GM10266 (cell line): ENCODE measurements at regions not wholly inside any gene's neighbourhood (a gene's known extent, or its start where the extent isn't known, plus 50 kb on each side); places are given as distances from the start of the nearest gene placed in this dataset.
"Not testable (repeated sequence)": the region's sequence is repeated elsewhere in the genome, so short reads cannot be mapped to it uniquely, and the experiment has no call there.

Source experiments
- DNase-seq: peaks from one replicate; pipeline ENCODE4 v3.0.0; 2012; ENCODE audit errors: extremely low spot score
- TF ChIP-seq, protein P1 (sequence below): IDR thresholded peaks from 2 replicates; pipeline ENCODE4 v1.5.1; 2012; ENCODE audit warnings: mild to moderate bottlenecking, low read depth; ENCODE audit not compliant: control insufficient read depth, insufficient read depth; ENCODE audit errors: missing control alignments

DNA sequence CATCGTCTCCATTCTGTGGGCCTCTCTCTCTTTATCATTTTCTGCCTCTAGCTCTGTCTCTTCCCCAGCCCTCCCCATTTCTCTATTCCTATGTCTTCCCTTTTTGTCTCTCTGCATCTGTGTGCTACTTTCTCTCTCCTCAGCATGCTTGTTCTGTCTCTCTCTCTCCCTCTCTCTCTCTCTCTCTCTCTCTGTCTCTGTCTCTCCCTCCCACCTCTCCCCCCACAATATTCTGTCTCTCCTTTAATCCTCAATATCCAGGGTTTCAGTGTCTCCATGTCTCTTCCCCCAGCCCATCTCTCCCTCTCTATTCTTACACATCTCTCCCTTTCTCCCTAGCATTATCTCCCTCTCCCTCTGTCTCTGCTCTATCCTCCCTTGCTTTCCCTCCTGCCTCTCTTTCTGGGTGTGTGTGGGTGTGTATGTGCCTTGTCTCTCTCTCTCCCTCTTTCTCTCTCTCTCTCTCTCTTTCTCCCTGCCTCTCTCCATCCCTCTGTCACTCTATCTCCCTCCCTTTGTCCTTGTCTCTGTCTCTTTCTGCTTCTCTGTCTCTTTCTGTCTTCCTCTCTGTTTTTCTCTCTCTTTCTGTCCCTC, 76.9 kb upstream of the SIRPA start:
- DNase-seq = no peak
- TF ChIP-seq, protein P1, sequence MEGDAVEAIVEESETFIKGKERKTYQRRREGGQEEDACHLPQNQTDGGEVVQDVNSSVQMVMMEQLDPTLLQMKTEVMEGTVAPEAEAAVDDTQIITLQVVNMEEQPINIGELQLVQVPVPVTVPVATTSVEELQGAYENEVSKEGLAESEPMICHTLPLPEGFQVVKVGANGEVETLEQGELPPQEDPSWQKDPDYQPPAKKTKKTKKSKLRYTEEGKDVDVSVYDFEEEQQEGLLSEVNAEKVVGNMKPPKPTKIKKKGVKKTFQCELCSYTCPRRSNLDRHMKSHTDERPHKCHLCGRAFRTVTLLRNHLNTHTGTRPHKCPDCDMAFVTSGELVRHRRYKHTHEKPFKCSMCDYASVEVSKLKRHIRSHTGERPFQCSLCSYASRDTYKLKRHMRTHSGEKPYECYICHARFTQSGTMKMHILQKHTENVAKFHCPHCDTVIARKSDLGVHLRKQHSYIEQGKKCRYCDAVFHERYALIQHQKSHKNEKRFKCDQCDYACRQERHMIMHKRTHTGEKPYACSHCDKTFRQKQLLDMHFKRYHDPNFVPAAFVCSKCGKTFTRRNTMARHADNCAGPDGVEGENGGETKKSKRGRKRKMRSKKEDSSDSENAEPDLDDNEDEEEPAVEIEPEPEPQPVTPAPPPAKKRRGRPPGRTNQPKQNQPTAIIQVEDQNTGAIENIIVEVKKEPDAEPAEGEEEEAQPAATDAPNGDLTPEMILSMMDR = no peak

DNA sequence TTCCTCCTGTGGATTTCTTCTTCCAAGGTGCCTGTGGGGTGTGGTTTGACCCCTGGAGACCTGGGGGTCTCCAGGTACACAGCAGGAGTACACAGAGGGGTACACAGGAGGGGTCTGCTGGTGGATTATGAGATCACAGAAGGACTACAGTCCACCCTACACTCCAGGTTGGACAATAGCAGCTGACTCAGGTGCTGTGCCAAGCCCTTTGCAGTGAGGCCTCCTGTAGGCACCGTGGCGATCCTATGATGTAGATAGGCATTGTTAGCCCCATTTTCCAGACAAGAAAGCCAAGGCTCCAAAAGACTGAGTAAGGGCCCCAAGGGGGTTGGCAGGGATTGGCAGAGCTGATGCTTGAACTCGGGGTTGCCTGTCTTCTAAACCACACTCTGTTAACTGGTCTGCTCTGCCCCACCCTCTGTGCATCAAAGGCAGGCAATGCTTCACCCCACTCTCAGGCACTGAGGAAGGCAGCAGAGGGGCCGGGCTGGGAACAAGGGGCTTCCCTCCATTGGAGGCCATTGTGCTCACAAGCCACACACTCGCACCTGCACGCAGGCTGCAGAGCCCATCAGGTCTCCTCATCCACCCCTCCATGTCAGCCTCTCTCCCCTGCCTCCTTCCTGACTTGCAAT, 77.5 kb upstream of the SIRPA start:
- TF ChIP-seq, protein P1 = no peak
- no peak for DNase-seq

DNA sequence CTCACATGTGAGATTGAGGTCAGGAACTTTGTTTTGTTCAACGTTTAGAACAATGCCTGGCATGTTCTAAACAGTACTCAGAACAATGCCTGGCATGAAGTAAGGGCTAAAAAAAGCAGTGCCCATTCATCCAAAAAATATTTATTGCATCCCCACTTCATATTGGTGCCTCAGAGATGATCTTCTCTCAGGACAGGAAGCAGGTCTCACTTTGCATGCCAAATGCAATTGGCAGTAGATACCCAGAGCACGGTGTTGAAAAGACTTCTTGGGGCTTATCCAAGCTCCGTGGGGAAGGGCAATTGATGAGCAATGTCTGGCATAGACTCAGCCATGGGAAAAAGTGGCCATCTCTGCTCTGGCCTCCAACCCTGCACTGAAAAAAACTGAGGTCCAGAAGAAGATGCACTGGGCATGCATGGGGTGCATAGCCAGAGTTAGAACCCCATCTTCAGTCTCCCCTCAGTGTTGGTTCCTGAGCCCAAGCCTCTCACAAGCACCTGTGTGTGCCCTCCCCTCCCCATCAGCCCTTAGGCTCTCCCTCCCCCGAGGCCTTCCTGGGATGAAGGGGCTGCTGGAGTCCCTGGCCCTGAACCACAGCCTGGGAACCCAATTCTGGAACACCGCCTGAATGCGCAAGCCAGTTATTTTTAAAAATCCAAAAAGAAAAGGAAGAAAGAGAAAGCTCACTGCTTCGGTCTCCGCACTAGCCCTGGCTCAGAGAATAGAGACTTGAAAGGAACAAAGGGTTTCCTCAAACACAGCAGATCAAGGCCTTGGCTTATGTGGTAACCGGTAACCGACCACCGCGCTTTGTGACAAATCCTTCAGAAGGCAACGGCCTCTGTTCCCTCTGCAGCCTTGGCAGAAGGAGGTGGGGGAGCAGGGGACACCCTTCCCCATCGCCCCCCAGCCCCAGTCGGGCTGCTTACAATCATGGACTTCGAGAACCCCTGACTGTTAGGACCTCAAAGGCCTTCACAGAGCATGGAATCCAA, 78.5 kb upstream of the SIRPA start:
- TF ChIP-seq, protein P1 = no peak
- DNase-seq = no peak

DNA sequence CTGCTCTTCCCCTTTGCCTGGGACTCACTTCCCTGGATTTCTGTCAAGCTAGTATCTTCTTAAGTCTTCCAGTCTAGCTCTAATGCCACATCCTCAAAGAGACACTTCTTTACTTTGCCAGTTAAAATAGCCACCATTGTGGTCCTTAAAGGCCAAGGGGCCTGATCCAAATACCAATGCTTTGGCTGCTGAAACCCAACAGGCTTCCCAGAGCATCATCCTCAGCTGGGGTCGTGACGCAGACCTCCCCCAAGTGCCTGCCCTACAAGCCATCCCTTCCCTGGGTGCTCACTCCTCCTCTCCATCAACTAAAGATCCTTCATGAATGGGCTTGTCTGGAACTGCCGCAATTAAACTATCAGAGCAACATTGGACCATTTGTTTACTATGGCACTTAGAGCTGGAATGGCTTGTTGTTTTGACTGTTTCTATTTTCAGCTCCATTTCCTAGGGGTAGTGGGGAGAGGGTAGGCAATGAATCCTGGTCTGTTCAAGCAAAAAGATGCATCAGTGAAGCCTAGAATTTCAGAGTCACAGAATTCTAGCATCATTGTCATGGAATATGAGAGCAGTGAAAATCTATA, 79.6 kb upstream of the SIRPA start:
- DNase-seq = no peak
- TF ChIP-seq, protein P1 = no peak

DNA sequence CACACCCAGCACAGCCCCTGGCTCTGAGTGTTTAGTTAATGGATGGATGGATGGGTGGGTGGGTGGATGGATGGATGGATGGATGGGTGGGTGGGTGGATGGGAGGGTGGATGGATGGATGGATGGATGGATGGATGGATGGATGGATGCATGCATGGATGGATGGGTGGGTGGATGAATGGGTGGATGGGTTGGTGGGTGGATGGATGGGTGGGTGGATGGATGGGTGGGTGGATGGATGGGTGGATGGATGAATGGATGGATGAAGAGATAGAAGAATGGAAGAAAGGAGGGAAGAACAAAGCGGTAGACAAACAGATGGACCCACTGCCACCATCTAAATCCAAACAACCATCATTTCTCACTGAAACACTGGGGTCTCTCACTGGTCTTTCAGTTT, 80.3 kb upstream of the SIRPA start:
- not testable (repeated sequence) for DNase-seq

DNA sequence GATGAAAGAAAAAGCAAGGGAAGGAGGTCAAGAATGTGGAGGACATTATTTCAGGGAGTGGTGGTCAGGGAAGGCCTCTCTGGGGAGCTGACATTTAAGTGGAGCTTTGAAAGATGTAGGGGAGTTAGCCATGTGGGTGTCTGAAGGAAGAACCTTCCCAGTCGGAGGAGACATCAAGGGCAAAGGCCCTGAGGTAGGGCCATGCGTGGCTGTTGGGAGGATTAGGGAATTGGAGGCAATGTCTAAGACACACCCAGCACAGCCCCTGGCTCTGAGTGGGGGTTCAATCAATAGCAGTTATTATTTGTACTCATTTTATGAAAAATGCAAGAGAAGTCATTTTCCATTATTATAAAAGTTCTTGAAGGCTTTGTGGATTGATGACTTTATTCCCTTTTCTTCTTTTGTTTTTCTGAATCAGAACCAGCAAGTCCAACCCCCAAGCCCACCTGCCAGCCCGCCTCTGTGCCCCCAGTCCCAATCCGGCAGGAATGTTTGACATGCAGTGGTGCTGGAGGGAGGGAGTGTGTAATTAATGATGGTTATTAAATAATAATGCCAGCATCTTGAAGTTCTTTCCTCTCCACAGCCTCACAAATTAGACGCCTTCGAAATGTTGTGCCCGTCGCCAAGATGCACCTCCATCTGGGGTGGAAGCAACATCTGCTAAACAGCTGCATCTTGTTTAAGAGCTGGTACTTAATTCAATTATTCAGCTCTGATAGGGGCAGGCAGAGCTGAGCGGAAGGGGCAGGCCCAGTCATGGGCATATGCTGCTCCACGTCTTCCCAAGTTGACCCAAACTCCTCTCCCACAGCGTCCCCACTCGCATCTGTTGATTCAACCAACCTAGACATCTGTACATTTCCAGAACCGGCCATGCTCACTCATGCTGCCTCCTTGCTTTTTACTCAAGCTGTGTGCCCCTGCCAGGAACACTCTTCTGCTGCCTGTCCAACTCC, 81.3 kb upstream of the SIRPA start:
- TF ChIP-seq, protein P1 = no peak
- no peak for DNase-seq
